ENCODE measurements at regions not wholly inside any gene's neighbourhood (a gene's known extent, or its start where the extent isn't known, plus 50 kb on each side); places are given as distances from the start of the nearest gene placed in this dataset.

DNA sequence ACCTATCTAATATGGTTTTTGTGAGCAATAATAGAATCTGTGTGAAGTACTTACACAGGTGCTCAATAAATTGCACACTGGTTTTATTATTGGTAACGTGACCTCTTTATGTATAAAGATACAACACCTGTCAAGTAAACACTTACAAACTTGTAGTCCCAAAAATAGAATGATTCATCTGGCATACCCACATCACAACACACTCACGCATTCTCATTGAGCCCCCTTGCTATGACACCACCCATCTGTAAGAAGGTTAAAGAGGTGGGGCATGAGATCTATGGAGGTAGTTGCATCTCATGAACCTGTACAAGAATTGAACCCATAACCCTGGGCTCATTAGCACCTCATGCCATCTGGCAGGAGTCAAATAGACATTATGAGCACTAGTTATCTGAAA, 134.9 kb upstream of the THBS1 start:
- TF ChIP-seq, protein P1, sequence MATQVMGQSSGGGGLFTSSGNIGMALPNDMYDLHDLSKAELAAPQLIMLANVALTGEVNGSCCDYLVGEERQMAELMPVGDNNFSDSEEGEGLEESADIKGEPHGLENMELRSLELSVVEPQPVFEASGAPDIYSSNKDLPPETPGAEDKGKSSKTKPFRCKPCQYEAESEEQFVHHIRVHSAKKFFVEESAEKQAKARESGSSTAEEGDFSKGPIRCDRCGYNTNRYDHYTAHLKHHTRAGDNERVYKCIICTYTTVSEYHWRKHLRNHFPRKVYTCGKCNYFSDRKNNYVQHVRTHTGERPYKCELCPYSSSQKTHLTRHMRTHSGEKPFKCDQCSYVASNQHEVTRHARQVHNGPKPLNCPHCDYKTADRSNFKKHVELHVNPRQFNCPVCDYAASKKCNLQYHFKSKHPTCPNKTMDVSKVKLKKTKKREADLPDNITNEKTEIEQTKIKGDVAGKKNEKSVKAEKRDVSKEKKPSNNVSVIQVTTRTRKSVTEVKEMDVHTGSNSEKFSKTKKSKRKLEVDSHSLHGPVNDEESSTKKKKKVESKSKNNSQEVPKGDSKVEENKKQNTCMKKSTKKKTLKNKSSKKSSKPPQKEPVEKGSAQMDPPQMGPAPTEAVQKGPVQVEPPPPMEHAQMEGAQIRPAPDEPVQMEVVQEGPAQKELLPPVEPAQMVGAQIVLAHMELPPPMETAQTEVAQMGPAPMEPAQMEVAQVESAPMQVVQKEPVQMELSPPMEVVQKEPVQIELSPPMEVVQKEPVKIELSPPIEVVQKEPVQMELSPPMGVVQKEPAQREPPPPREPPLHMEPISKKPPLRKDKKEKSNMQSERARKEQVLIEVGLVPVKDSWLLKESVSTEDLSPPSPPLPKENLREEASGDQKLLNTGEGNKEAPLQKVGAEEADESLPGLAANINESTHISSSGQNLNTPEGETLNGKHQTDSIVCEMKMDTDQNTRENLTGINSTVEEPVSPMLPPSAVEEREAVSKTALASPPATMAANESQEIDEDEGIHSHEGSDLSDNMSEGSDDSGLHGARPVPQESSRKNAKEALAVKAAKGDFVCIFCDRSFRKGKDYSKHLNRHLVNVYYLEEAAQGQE (IDR thresholded peaks at IDR 0.05; ENCODE audit: insufficient read depth in 1 of 2, low read depth in 2 of 2, low read length in 1 of 2): no peak
- TF ChIP-seq CTCF (IDR thresholded peaks at IDR 0.05): no peak
- no peak for TF ChIP-seq TCF7L2 (IDR thresholded peaks at IDR 0.05; ENCODE audit: low read depth, low read length)
- TF ChIP-seq POLR2AphosphoS5 (IDR thresholded peaks at IDR 0.05; ENCODE audit: low read depth, low read length): no peak
- no peak for TF ChIP-seq SIN3A (IDR thresholded peaks at IDR 0.05; ENCODE audit: borderline replicate concordance, insufficient read depth, low read depth, low read length)

Measured in Panc1 (cell line).